AG08395 (cell line): ENCODE measurements at regions not wholly inside any gene's neighbourhood (a gene's known extent, or its start where the extent isn't known, plus 50 kb on each side); places are given as distances from the start of the nearest gene placed in this dataset.

Experiments used
- DNase-seq: peaks from one replicate; pipeline ENCODE4 v3.0.0; 2012; ENCODE audit warnings: mixed read lengths, low spot score

GRCh38 chrX:20609916-20610415 lies 343.3 kb upstream of the RPS6KA3 start:
- DNase-seq: no peak

GRCh38 chrX:20606831-20607230 lies 340.1 kb upstream of the RPS6KA3 start:
- DNase-seq: no peak

GRCh38 chrX:20596856-20597255 lies 330.1 kb upstream of the RPS6KA3 start:
- DNase-seq: no peak

- DNase-seq: peak; percentile 16
Measured at GRCh38 chrX:20595928-20596575, 329.3 kb upstream of the RPS6KA3 start.

- peak; percentile 24 for DNase-seq
Measured at GRCh38 chrX:20594985-20595384, 328.3 kb upstream of the RPS6KA3 start.

GRCh38 chrX:20593836-20594235 lies 327.1 kb upstream of the RPS6KA3 start:
- DNase-seq: no peak

GRCh38 chrX:20593402-20593801 lies 326.7 kb upstream of the RPS6KA3 start:
- no peak for DNase-seq

GRCh38 chrX:20591246-20591645 lies 324.5 kb upstream of the RPS6KA3 start:
- no peak for DNase-seq

- DNase-seq: peak; percentile 7
Measured at GRCh38 chrX:20585782-20586181, 319.1 kb upstream of the RPS6KA3 start.

- DNase-seq: no peak
Measured at GRCh38 chrX:20571611-20572010, 304.9 kb upstream of the RPS6KA3 start.

- no peak for DNase-seq
Measured at GRCh38 chrX:20567108-20567507, 300.4 kb upstream of the RPS6KA3 start.

- peak; percentile 37 for DNase-seq
Measured at GRCh38 chrX:20547611-20548051, 280.9 kb upstream of the RPS6KA3 start.

GRCh38 chrX:20545538-20545937 lies 278.8 kb upstream of the RPS6KA3 start:
- no peak for DNase-seq

- no peak for DNase-seq
Measured at GRCh38 chrX:20542072-20542471, 275.4 kb upstream of the RPS6KA3 start.

- DNase-seq: no peak
Measured at GRCh38 chrX:20538974-20539373, 272.3 kb upstream of the RPS6KA3 start.

GRCh38 chrX:20531667-20532066 lies 265.0 kb upstream of the RPS6KA3 start:
- DNase-seq: no peak

GRCh38 chrX:20530406-20530921 lies 263.8 kb upstream of the RPS6KA3 start:
- DNase-seq: peak; percentile 65

GRCh38 chrX:20529711-20530110 lies 263.0 kb upstream of the RPS6KA3 start:
- DNase-seq: no peak

GRCh38 chrX:20529301-20529700 lies 262.6 kb upstream of the RPS6KA3 start:
- DNase-seq: no peak

GRCh38 chrX:20527558-20528011 lies 260.9 kb upstream of the RPS6KA3 start:
- peak; percentile 61 for DNase-seq

GRCh38 chrX:20527041-20527440 lies 260.3 kb upstream of the RPS6KA3 start:
- DNase-seq: no peak

- DNase-seq: no peak
Measured at GRCh38 chrX:20523626-20524312, 257.1 kb upstream of the RPS6KA3 start.

- DNase-seq: no peak
Measured at GRCh38 chrX:20522420-20522819, 255.7 kb upstream of the RPS6KA3 start.
